ENCODE measurements at regions not wholly inside any gene's neighbourhood (a gene's known extent, or its start where the extent isn't known, plus 50 kb on each side); places are given as distances from the start of the nearest gene placed in this dataset.

GRCh38 chr3:150077107-150077506 is 106.4 kb upstream of the PFN2 start:
- Histone ChIP-seq H3K27me3 (ENCODE audit: control insufficient read depth in 1 of 2, insufficient read depth in 2 of 2, low read length in 2 of 2) (no peaks in the 10 kb centered on the region), H3K27ac (ENCODE audit: low read depth in 1 of 2, low read length in 2 of 2) (no peak overlapping the region), H3K9me3 (ENCODE audit: control insufficient read depth in 1 of 2, insufficient read depth in 1 of 2, low read length in 2 of 2) (peaks cover 0 to 4% of the 10 kb centered on the region in 2 experiments), H3K4me3 (ENCODE audit: low read length) (no peak overlapping the region), H3K36me3 (ENCODE audit: insufficient read depth, low read length) (no peaks in the 10 kb centered on the region), H3K4me1 (ENCODE audit: insufficient read depth, low read length) (no peaks in the 10 kb centered on the region)
- H3K27ac Mint-ChIP-seq: no peak overlapping the region
- H3K36me3 Mint-ChIP-seq (ENCODE audit: low read depth): no peaks in the 10 kb centered on the region
- ChIA-PET CTCF (no interaction called here), POLR2A (no interaction called here)
- no peak for DNase-seq
- peaks cover 10% of the 10 kb centered on the region for H3K4me1 Mint-ChIP-seq (ENCODE audit: low read depth)
- TF ChIP-seq CTCF (IDR thresholded peaks at IDR 0.05): no peak
- intact Hi-C loops (cut with DNase I, micrococcal nuclease): no loop called here
- H3K9me3 Mint-ChIP-seq: peaks cover 2% of the 10 kb centered on the region
- no peak overlapping the region for H3K4me3 Mint-ChIP-seq
- ATAC-seq (ENCODE audit: poor library complexity): no peak
- peaks cover 7% of the 10 kb centered on the region for H3K27me3 Mint-ChIP-seq

GRCh38 chr3:150076443-150076842 is 105.7 kb upstream of the PFN2 start:
- no peak overlapping the region for H3K27ac ChIP-seq (ENCODE audit: low read depth in 1 of 2, low read length in 2 of 2)
- H3K36me3 Mint-ChIP-seq (ENCODE audit: low read depth): no peaks in the 10 kb centered on the region
- peaks cover 10% of the 10 kb centered on the region for H3K4me1 Mint-ChIP-seq (ENCODE audit: low read depth)
- no peak overlapping the region for H3K4me3 ChIP-seq (ENCODE audit: low read length)
- POLR2A ChIA-PET: no interaction called here
- peaks cover 0 to 4% of the 10 kb centered on the region in 2 experiments for H3K9me3 ChIP-seq (ENCODE audit: control insufficient read depth in 1 of 2, insufficient read depth in 1 of 2, low read length in 2 of 2)
- ATAC-seq (ENCODE audit: poor library complexity) (no peak), DNase-seq (no peak)
- H3K27me3 Mint-ChIP-seq: peaks cover 7% of the 10 kb centered on the region
- intact Hi-C loops (cut with DNase I, micrococcal nuclease): no loop called here
- no peak overlapping the region for H3K4me3 Mint-ChIP-seq
- no peaks in the 10 kb centered on the region for H3K27me3 ChIP-seq (ENCODE audit: control insufficient read depth in 1 of 2, insufficient read depth in 2 of 2, low read length in 2 of 2)
- CTCF ChIA-PET: no interaction called here
- no peak overlapping the region for H3K27ac Mint-ChIP-seq
- H3K36me3 ChIP-seq (ENCODE audit: insufficient read depth, low read length): no peaks in the 10 kb centered on the region
- peaks cover 2% of the 10 kb centered on the region for H3K9me3 Mint-ChIP-seq
- no peaks in the 10 kb centered on the region for H3K4me1 ChIP-seq (ENCODE audit: insufficient read depth, low read length)
- no peak for TF ChIP-seq CTCF (IDR thresholded peaks at IDR 0.05)

GRCh38 chr3:150075417-150075865 is 104.7 kb upstream of the PFN2 start:
- TF ChIP-seq CTCF (IDR thresholded peaks at IDR 0.05): no peak
- Mint-ChIP-seq H3K9me3 (peaks cover 2% of the 10 kb centered on the region), H3K27me3 (peaks cover 12% of the 10 kb centered on the region), H3K27ac (no peak overlapping the region), H3K4me1 (ENCODE audit: low read depth) (peaks cover 10% of the 10 kb centered on the region), H3K4me3 (no peak overlapping the region), H3K36me3 (ENCODE audit: low read depth) (no peaks in the 10 kb centered on the region)
- H3K4me1 ChIP-seq (ENCODE audit: insufficient read depth, low read length): no peaks in the 10 kb centered on the region
- DNase-seq (no peak), ATAC-seq (ENCODE audit: poor library complexity) (no peak)
- H3K36me3 ChIP-seq (ENCODE audit: insufficient read depth, low read length): no peaks in the 10 kb centered on the region
- H3K27ac ChIP-seq (ENCODE audit: low read depth in 1 of 2, low read length in 2 of 2): no peak overlapping the region
- ChIA-PET CTCF (no interaction called here), POLR2A (no interaction called here)
- intact Hi-C loops (cut with DNase I, micrococcal nuclease): no loop called here
- H3K9me3 ChIP-seq (ENCODE audit: control insufficient read depth in 1 of 2, insufficient read depth in 1 of 2, low read length in 2 of 2): peaks cover 0 to 4% of the 10 kb centered on the region in 2 experiments
- no peaks in the 10 kb centered on the region for H3K27me3 ChIP-seq (ENCODE audit: control insufficient read depth in 1 of 2, insufficient read depth in 2 of 2, low read length in 2 of 2)
- H3K4me3 ChIP-seq (ENCODE audit: low read length): no peak overlapping the region
